ENCODE measurements at regions not wholly inside any gene's neighbourhood (a gene's known extent, or its start where the extent isn't known, plus 50 kb on each side); places are given as distances from the start of the nearest gene placed in this dataset.
"Not testable (repeated sequence)": the region's sequence is repeated elsewhere in the genome, so short reads cannot be mapped to it uniquely, and the experiment has no call there.

- DNase-seq = no peak
These were observed 108.4 kb upstream of the SLC6A11 start for GRCh38 chr3:10707400-10708215.

- no peak for DNase-seq
These were observed 107.7 kb upstream of the SLC6A11 start for GRCh38 chr3:10708216-10708893.

GRCh38 chr3:10709110-10709781, 106.8 kb upstream of the SLC6A11 start:
- DNase-seq = no peak

GRCh38 chr3:10712121-10712520, 103.9 kb upstream of the SLC6A11 start:
- no peak for DNase-seq

- DNase-seq = no peak
These were observed 102.4 kb upstream of the SLC6A11 start for GRCh38 chr3:10713656-10714055.

GRCh38 chr3:10715886-10716285, 100.1 kb upstream of the SLC6A11 start:
- DNase-seq = no peak

GRCh38 chr3:10716964-10717363, 99.1 kb upstream of the SLC6A11 start:
- no peak for DNase-seq

- no peak for DNase-seq
These were observed 98.3 kb upstream of the SLC6A11 start for GRCh38 chr3:10717756-10718155.

GRCh38 chr3:10721101-10721500, 94.9 kb upstream of the SLC6A11 start:
- no peak for DNase-seq

- no peak for DNase-seq
These were observed 93.1 kb upstream of the SLC6A11 start for GRCh38 chr3:10722911-10723310.

- DNase-seq = no peak
These were observed 92.0 kb upstream of the SLC6A11 start for GRCh38 chr3:10723991-10724390.

GRCh38 chr3:10725067-10725466, 91.0 kb upstream of the SLC6A11 start:
- no peak for DNase-seq

GRCh38 chr3:10725846-10726245, 90.2 kb upstream of the SLC6A11 start:
- DNase-seq = no peak

- no peak for DNase-seq
These were observed 89.2 kb upstream of the SLC6A11 start for GRCh38 chr3:10726787-10727186.

GRCh38 chr3:10729439-10729838, 86.6 kb upstream of the SLC6A11 start:
- no peak for DNase-seq

- no peak for DNase-seq
These were observed 83.7 kb upstream of the SLC6A11 start for GRCh38 chr3:10732292-10732691.

- no peak for DNase-seq
These were observed 82.7 kb upstream of the SLC6A11 start for GRCh38 chr3:10733297-10733696.

- not testable (repeated sequence) for DNase-seq
These were observed 79.6 kb upstream of the SLC6A11 start for GRCh38 chr3:10736444-10736843.

GRCh38 chr3:10737785-10738184, 78.2 kb upstream of the SLC6A11 start:
- DNase-seq = no peak

GRCh38 chr3:10738688-10739372, 77.2 kb upstream of the SLC6A11 start:
- DNase-seq = peak; percentile 71

GRCh38 chr3:10740954-10741353, 75.1 kb upstream of the SLC6A11 start:
- no peak for DNase-seq

GRCh38 chr3:10741891-10742671, 73.9 kb upstream of the SLC6A11 start:
- DNase-seq = no peak

Data from activated T-cell treated with anti-CD3 and anti-CD28 coated beads for 4 hours (primary cell).